Body of pancreas (tissue), 4 donors: ENCODE measurements at regions not wholly inside any gene's neighbourhood (a gene's known extent, or its start where the extent isn't known, plus 50 kb on each side); places are given as distances from the start of the nearest gene placed in this dataset.

Experiments
- ATAC-seq: fragments of 150-250 bp; one replicate; pipeline ENCODE4 v1.9.1; 2016
- DNase-seq, 4 donors: peaks; one replicate each; pipeline ENCODE4 v3.0.0-alpha.2; 2019
- H3K27ac ChIP-seq, 4 donors: fragments of 200-600 bp; sonication (generic); 1 replicate in 3 of 4; 2 replicates in 1 of 4; pipeline versions ENCODE4 v1.5.1 to v1.6.1; 2016 to 2019; ENCODE audit warnings: mild to moderate bottlenecking in 1 of 4, mixed read lengths in 1 of 4, moderate library complexity in 1 of 4
- H3K27me3 ChIP-seq, 2 donors: fragments of 200-600 bp; sonication (generic); one replicate each; pipeline ENCODE4 v1.6.0; 2016; ENCODE audit warnings: mild to moderate bottlenecking in 1 of 2
- H3K36me3 ChIP-seq, 2 donors: fragments of 200-600 bp; sonication (generic); replicated peaks in 1 of 2; 2 replicates each; pipeline ENCODE4 v1.5.1; 2016; ENCODE audit warnings: low read depth in 2 of 2; ENCODE audit not compliant: insufficient read depth in 1 of 2
- H3K4me1 ChIP-seq: fragments of 200-600 bp; sonication (generic); one replicate; pipeline ENCODE4 v1.6.0; 2016
- H3K4me3 ChIP-seq, 2 donors: fragments of 200-600 bp; sonication (generic); 1 replicate in 1 of 2; 2 replicates in 1 of 2; pipeline ENCODE4 v1.5.1; 2016 to 2019
- H3K9me3 ChIP-seq, 3 donors: fragments of 200-600 bp; sonication (generic); 1 replicate in 2 of 3; 2 replicates in 1 of 3; pipeline ENCODE4 v1.5.1; 2016
- POLR2A ChIP-seq, 3 donors: fragments of 450-650 bp; IDR thresholded peaks; one replicate each; pipeline ENCODE4 v1.6.1; 2016; ENCODE audit warnings: antibody characterized with exemption in 3 of 3, mild to moderate bottlenecking in 2 of 3
- WGBS, 2 donors: methylation state at CpG; one replicate each; pipeline ENCODE4 v1.1.5; 2017; 5-methylcytosine and 5-hydroxymethylcytosine counted together
- intact Hi-C: fragments of 100-400 bp; cut with DNase I; formaldehyde crosslinking; loops from one replicate; pipeline ENCODE4 v1.15.1; 2023
- TF ChIP-seq, protein P1 (sequence below), 7 experiments: fragments of 450-650 bp in 4 of 7; fragments of 200-600 bp in 3 of 7; sonication (generic) in 3 of 7; IDR thresholded peaks; one replicate each; pipeline ENCODE4 v1.5.1; 2016 to 2019; ENCODE audit warnings: antibody characterized with exemption in 7 of 7

DNA sequence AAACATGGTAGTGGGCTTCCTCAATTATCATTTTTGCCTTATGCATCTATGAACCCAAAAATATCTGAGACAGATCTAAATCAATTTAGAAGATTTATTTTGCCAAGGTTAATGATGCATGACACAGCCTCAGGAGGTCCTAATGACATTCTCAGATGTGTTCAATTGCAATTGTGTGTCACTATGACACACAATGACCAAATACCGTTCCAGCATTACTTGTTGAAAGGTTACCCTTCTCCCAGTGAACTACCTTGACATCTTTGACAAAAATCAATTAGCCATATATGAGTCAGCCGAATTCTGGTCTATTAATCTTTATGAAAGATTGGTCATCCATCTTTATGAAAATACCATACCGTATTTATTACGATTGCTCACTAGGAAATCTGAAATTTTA lies 592.5 kb upstream of the GJE1 start:
- no peak for ATAC-seq
- intact Hi-C loops: no loop called here
- Histone ChIP-seq H3K36me3 (no peaks in the 10 kb centered on the region), H3K4me1 (no peaks in the 10 kb centered on the region), H3K4me3 (no peak overlapping the region), H3K27me3 (no peaks in the 10 kb centered on the region), H3K27ac (no peak overlapping the region), H3K9me3 (no peaks in the 10 kb centered on the region)
- no peak for TF ChIP-seq POLR2A (IDR thresholded peaks at IDR 0.05)
- TF ChIP-seq, protein P1, sequence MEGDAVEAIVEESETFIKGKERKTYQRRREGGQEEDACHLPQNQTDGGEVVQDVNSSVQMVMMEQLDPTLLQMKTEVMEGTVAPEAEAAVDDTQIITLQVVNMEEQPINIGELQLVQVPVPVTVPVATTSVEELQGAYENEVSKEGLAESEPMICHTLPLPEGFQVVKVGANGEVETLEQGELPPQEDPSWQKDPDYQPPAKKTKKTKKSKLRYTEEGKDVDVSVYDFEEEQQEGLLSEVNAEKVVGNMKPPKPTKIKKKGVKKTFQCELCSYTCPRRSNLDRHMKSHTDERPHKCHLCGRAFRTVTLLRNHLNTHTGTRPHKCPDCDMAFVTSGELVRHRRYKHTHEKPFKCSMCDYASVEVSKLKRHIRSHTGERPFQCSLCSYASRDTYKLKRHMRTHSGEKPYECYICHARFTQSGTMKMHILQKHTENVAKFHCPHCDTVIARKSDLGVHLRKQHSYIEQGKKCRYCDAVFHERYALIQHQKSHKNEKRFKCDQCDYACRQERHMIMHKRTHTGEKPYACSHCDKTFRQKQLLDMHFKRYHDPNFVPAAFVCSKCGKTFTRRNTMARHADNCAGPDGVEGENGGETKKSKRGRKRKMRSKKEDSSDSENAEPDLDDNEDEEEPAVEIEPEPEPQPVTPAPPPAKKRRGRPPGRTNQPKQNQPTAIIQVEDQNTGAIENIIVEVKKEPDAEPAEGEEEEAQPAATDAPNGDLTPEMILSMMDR (IDR thresholded peaks at IDR 0.05): no peak
- DNase-seq: no peak
- 55 to 67% methylated on average over 4 of the region's 4 CpGs for WGBS, 2 donors

DNA sequence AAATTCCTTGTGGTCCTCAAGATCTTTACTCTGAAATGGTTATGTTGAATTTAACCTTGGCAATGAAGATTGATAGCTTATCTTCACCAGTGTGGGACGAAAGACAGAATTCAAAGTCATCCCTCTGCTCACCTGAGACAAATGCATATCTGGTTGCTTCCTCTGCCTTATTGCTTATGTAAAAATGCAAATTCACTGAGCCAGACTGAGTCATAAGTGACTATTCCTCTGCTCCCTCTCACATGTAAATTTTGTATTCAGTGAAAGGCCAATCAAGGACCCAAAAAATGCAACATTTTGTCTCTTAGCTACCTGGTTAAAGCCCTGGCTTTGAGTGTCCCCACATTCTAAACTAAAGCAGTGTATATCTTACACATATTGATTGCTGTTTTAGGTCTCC lies 593.1 kb upstream of the GJE1 start:
- 50 to 56% methylated on average over 1 of the region's 1 CpG for WGBS, 2 donors
- DNase-seq: no peak
- intact Hi-C loops: no loop called here
- no peak for ATAC-seq
- TF ChIP-seq POLR2A (IDR thresholded peaks at IDR 0.05): no peak
- TF ChIP-seq, protein P1 (IDR thresholded peaks at IDR 0.05): no peak
- Histone ChIP-seq H3K9me3 (no peaks in the 10 kb centered on the region), H3K4me1 (no peaks in the 10 kb centered on the region), H3K27me3 (no peaks in the 10 kb centered on the region), H3K4me3 (no peak overlapping the region), H3K36me3 (no peaks in the 10 kb centered on the region), H3K27ac (no peak overlapping the region)

DNA sequence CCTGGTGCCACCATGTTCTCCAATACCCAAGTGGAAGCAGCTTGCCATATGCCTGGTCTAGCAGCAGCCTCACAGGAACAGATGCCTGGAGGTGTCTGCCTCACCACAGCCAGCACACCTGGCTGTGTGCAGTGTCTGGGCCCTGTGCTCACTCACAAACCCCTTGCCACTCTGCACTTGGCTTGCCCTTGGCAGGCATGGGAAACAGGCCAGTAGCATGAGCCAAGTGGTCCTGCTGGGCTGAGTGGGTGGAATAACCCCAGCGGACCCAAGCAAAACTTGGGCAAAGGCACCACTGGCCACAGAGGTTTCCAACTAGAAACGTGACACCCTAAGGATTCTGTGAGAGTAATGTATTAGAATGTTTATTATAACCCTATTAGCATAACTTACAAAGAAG lies 600.5 kb upstream of the GJE1 start:
- H3K4me3 ChIP-seq: no peak overlapping the region
- TF ChIP-seq POLR2A (IDR thresholded peaks at IDR 0.05): no peak
- TF ChIP-seq, protein P1 (IDR thresholded peaks at IDR 0.05): no peak
- no peaks in the 10 kb centered on the region for H3K9me3 ChIP-seq
- ATAC-seq (no peak), DNase-seq (no peak)
- H3K27me3 ChIP-seq: no peaks in the 10 kb centered on the region
- no peaks in the 10 kb centered on the region for H3K4me1 ChIP-seq
- H3K27ac ChIP-seq: no peak overlapping the region
- no peaks in the 10 kb centered on the region for H3K36me3 ChIP-seq
- intact Hi-C loops: no loop called here
- WGBS, 2 donors: 65 to 76% methylated on average over 2 of the region's 2 CpGs

DNA sequence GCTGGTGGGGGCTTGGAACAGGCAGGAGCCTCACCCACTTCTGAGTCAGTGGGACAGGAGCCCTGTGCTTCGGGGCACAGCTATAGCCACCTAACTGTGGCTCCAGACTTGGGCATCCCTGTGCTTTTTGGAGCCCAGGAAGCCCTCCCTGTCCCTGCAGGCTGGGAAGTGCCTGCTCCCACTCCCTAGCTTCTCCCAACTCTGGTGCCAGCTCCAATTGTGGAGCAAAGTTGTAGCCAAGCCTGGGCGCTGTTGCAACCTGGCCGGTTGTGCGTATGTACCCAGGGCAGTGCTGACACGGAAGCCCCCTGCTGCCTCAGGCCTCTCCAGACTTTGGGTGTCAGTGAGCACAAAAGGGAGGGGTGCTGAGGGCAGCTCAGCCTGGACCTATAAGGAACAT lies 601.7 kb upstream of the GJE1 start:
- no peak for ATAC-seq
- intact Hi-C loops: no loop called here
- WGBS, 2 donors: 90% methylated on average over 5 of the region's 5 CpGs; no CpG with 5 or more reads in 1 of the 2 donors

DNA sequence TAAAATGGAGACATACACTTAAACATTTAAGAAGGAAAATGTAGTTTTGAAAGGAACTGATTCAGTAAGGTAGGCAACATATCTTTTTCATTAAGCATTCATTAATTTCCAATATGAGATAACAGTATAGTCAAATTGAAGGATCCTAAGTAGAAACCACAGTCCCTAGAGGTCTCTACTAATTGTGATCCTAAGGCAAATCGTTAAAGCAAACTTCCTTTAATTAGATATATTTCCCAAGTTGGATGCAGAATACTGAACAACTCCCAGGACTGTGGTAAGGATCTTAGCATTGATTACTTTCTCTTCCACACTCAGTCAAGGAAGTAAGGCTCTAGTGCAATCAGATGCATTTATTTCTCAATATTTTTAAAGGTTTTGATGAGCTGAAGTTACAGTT lies 604.1 kb upstream of the GJE1 start:
- no peak for DNase-seq
- Histone ChIP-seq H3K27ac (no peak overlapping the region), H3K4me3 (no peak overlapping the region), H3K4me1 (no peaks in the 10 kb centered on the region), H3K27me3 (no peaks in the 10 kb centered on the region), H3K36me3 (no peaks in the 10 kb centered on the region), H3K9me3 (no peaks in the 10 kb centered on the region)
- TF ChIP-seq, protein P1 (IDR thresholded peaks at IDR 0.05): no peak
- intact Hi-C loops: no loop called here
- no peak for ATAC-seq
- WGBS, 2 donors: 74 to 79% methylated on average over 1 of the region's 1 CpG

More for the DNA sequence above, 601.7 kb upstream of the GJE1 start:
- Histone ChIP-seq H3K27me3 (no peaks in the 10 kb centered on the region), H3K9me3 (no peaks in the 10 kb centered on the region), H3K36me3 (no peaks in the 10 kb centered on the region), H3K4me1 (no peaks in the 10 kb centered on the region), H3K4me3 (no peak overlapping the region), H3K27ac (no peak overlapping the region)
- DNase-seq: no peak
- TF ChIP-seq, protein P1 (IDR thresholded peaks at IDR 0.05): no peak
- TF ChIP-seq POLR2A (IDR thresholded peaks at IDR 0.05): no peak
